Suprapubic skin (tissue), 4 donors: ENCODE measurements at regions not wholly inside any gene's neighbourhood (a gene's known extent, or its start where the extent isn't known, plus 50 kb on each side); places are given as distances from the start of the nearest gene placed in this dataset.

Experiments used
- DNase-seq, 2 donors: peaks; one replicate each; pipeline ENCODE4 v3.0.0-alpha.2; 2019; ENCODE audit warnings: low spot score in 2 of 2
- H3K27ac ChIP-seq: fragments of 200-600 bp; sonication (generic); one replicate; pipeline ENCODE4 v1.5.1; 2019
- H3K27me3 ChIP-seq: fragments of 200-600 bp; sonication (generic); one replicate; pipeline ENCODE4 v1.5.1; 2019
- H3K36me3 ChIP-seq: fragments of 200-600 bp; sonication (generic); one replicate; pipeline ENCODE4 v1.5.1; 2019
- H3K4me1 ChIP-seq: fragments of 200-600 bp; sonication (generic); one replicate; pipeline ENCODE4 v1.5.1; 2019
- H3K4me3 ChIP-seq: fragments of 200-600 bp; sonication (generic); one replicate; pipeline ENCODE4 v1.5.1; 2019; ENCODE audit warnings: mild to moderate bottlenecking
- H3K9me3 ChIP-seq: fragments of 200-600 bp; sonication (generic); one replicate; pipeline ENCODE4 v1.5.1; 2019
- EP300 ChIP-seq: sonication (generic); formaldehyde crosslinking; IDR thresholded peaks from one replicate; pipeline ENCODE4 v1.6.1; 2017; ENCODE audit warnings: antibody characterized with exemption
- POLR2A ChIP-seq, 2 donors: fragments of 450-650 bp; IDR thresholded peaks; one replicate each; pipeline ENCODE4 v1.6.1; 2017; ENCODE audit warnings: antibody characterized with exemption in 2 of 2, mild to moderate bottlenecking in 2 of 2, moderate library complexity in 2 of 2
- POLR2AphosphoS5 ChIP-seq, 3 donors: sonication (generic); formaldehyde crosslinking; IDR thresholded peaks; one replicate each; pipeline ENCODE4 v1.6.1; 2017; ENCODE audit warnings: antibody characterized with exemption in 3 of 3
- WGBS: methylation state at CpG from one replicate; pipeline ENCODE4 v1.1.5; 2018; 5-methylcytosine and 5-hydroxymethylcytosine counted together
- TF ChIP-seq, protein P1 (sequence below), 2 donors: fragments of 200-600 bp in 1 of 2; fragments of 450-650 bp in 1 of 2; sonication (generic) in 1 of 2; IDR thresholded peaks; one replicate each; pipeline ENCODE4 v1.5.1; 2016 to 2019; ENCODE audit warnings: antibody characterized with exemption in 2 of 2, mild to moderate bottlenecking in 1 of 2, moderate library complexity in 1 of 2

GRCh38 chr2:203789618-203790017, 78.0 kb upstream of the CTLA4 start:
- H3K4me3 ChIP-seq: no peak overlapping the region
- H3K9me3 ChIP-seq: no peaks in the 10 kb centered on the region
- H3K36me3 ChIP-seq: no peaks in the 10 kb centered on the region
- TF ChIP-seq EP300: no peak
- TF ChIP-seq, protein P1, sequence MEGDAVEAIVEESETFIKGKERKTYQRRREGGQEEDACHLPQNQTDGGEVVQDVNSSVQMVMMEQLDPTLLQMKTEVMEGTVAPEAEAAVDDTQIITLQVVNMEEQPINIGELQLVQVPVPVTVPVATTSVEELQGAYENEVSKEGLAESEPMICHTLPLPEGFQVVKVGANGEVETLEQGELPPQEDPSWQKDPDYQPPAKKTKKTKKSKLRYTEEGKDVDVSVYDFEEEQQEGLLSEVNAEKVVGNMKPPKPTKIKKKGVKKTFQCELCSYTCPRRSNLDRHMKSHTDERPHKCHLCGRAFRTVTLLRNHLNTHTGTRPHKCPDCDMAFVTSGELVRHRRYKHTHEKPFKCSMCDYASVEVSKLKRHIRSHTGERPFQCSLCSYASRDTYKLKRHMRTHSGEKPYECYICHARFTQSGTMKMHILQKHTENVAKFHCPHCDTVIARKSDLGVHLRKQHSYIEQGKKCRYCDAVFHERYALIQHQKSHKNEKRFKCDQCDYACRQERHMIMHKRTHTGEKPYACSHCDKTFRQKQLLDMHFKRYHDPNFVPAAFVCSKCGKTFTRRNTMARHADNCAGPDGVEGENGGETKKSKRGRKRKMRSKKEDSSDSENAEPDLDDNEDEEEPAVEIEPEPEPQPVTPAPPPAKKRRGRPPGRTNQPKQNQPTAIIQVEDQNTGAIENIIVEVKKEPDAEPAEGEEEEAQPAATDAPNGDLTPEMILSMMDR (IDR thresholded peaks at IDR 0.05): no peak
- no peak for TF ChIP-seq POLR2A (IDR thresholded peaks at IDR 0.05)
- TF ChIP-seq POLR2AphosphoS5 (IDR thresholded peaks at IDR 0.05): no peak
- H3K4me1 ChIP-seq: peaks cover 36% of the 10 kb centered on the region
- no peaks in the 10 kb centered on the region for H3K27me3 ChIP-seq
- no peak for DNase-seq
- no peak overlapping the region for H3K27ac ChIP-seq

- no peaks in the 10 kb centered on the region for H3K27me3 ChIP-seq
- WGBS: 89% methylated on average over 2 of the region's 2 CpGs
- no peaks in the 10 kb centered on the region for H3K36me3 ChIP-seq
- peaks cover 36% of the 10 kb centered on the region for H3K4me1 ChIP-seq
- TF ChIP-seq POLR2A (IDR thresholded peaks at IDR 0.05) (no peak), POLR2AphosphoS5 (IDR thresholded peaks at IDR 0.05) (no peak)
- TF ChIP-seq, protein P1 (IDR thresholded peaks at IDR 0.05): no peak
- no peak overlapping the region for H3K4me3 ChIP-seq
- DNase-seq: no peak
- H3K9me3 ChIP-seq: no peaks in the 10 kb centered on the region
- H3K27ac ChIP-seq: no peak overlapping the region
These were observed 77.3 kb upstream of the CTLA4 start for GRCh38 chr2:203790134-203790852.

DNA sequence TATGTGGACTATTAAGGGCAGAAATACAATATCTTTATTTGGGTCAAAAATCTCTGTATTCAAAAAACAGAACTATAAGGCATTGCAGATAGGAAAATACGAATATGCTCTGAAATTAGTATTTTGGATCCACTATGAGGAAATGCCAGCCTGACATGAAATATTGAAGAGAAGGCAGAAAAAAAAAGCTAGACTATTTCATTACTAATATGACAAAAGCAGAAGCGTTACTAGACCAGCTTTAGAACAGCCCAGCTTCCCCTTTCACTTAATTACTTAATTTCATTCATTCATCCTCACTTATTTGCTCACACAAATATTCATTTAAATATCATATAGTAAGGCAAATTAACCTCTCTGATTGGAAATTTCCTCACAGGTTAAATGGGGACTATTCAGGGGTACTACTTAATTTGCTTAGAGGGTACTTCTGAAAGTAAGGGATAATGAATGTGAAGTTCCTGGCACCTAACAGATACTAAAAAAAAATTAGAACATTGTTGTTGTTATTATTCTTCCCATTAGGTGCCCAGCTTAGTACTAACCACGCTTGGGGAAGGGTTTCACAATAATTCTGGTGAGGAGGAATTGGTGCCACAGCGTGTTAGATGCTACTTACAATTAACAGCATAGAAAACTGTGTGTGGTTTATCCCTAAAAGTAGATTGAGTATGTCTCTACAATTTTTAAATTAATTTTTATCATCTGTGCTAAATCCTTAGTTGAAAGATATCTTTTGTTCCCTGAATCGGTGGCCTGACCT, 71.1 kb upstream of the CTLA4 start:
- DNase-seq: no peak
- H3K4me1 ChIP-seq: no peaks in the 10 kb centered on the region
- no peak overlapping the region for H3K4me3 ChIP-seq
- no peak overlapping the region for H3K27ac ChIP-seq
- 86% methylated on average over 5 of the region's 5 CpGs for WGBS
- H3K27me3 ChIP-seq: no peaks in the 10 kb centered on the region
- no peaks in the 10 kb centered on the region for H3K36me3 ChIP-seq
- H3K9me3 ChIP-seq: no peaks in the 10 kb centered on the region
- TF ChIP-seq, protein P1 (IDR thresholded peaks at IDR 0.05): no peak
- no peak for TF ChIP-seq POLR2AphosphoS5 (IDR thresholded peaks at IDR 0.05)
- TF ChIP-seq EP300: no peak
- TF ChIP-seq POLR2A (IDR thresholded peaks at IDR 0.05): no peak

- 60% methylated on average over 2 of the region's 2 CpGs for WGBS
- no peaks in the 10 kb centered on the region for H3K36me3 ChIP-seq
- H3K4me3 ChIP-seq: no peak overlapping the region
- no peaks in the 10 kb centered on the region for H3K27me3 ChIP-seq
- TF ChIP-seq, protein P1 (IDR thresholded peaks at IDR 0.05): no peak
- TF ChIP-seq POLR2A (IDR thresholded peaks at IDR 0.05): no peak
- TF ChIP-seq POLR2AphosphoS5 (IDR thresholded peaks at IDR 0.05): no peak
- TF ChIP-seq EP300: no peak
- DNase-seq: no peak
- H3K27ac ChIP-seq: no peak overlapping the region
- H3K9me3 ChIP-seq: no peaks in the 10 kb centered on the region
- H3K4me1 ChIP-seq: no peaks in the 10 kb centered on the region
These were observed 70.3 kb upstream of the CTLA4 start for GRCh38 chr2:203797276-203797675.

- H3K4me1 ChIP-seq: no peaks in the 10 kb centered on the region
- H3K9me3 ChIP-seq: no peaks in the 10 kb centered on the region
- no peak overlapping the region for H3K4me3 ChIP-seq
- H3K27me3 ChIP-seq: no peaks in the 10 kb centered on the region
- 84% methylated on average over 1 of the region's 1 CpG for WGBS
- no peaks in the 10 kb centered on the region for H3K36me3 ChIP-seq
- no peak for DNase-seq
- H3K27ac ChIP-seq: no peak overlapping the region
- no peak for TF ChIP-seq POLR2AphosphoS5 (IDR thresholded peaks at IDR 0.05)
- TF ChIP-seq POLR2A (IDR thresholded peaks at IDR 0.05): no peak
- TF ChIP-seq, protein P1 (IDR thresholded peaks at IDR 0.05): no peak
These were observed 69.9 kb upstream of the CTLA4 start for GRCh38 chr2:203797712-203798111.
